Stimulated activated CD4-positive, alpha-beta T cell treated with anti-CD3 and anti-CD28 coated beads, Interleukin-2, amount 100 ng/mL, for 4 hours (primary cell): ENCODE measurements at regions not wholly inside any gene's neighbourhood (a gene's known extent, or its start where the extent isn't known, plus 50 kb on each side); places are given as distances from the start of the nearest gene placed in this dataset.
"Not testable (repeated sequence)": the region's sequence is repeated elsewhere in the genome, so short reads cannot be mapped to it uniquely, and the experiment has no call there.

Experiments used
- DNase-seq: peaks from one replicate; pipeline ENCODE4 v3.0.0-alpha.2; 2020; ENCODE audit warnings: low read depth

DNA sequence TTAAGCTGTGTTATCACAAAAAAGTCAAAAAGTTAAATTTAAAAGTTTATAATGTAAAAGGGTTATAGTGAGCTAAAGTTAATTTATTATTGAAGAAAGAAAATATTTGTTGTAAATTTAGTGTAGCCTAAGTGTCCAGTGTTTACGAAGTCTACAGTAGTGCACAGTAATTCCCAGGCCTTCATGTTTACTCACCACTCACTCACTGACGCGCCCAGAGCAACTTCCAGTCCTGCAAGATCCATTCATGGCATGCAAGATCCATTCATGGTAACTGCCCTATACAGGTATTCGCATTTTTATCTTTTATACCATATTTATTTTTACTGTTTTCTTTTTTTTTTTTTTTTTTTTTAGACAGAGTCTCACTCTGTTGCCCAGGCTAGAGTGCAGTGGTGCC lies 69.5 kb downstream of the TPRA1 start:
- no peak for DNase-seq

DNA sequence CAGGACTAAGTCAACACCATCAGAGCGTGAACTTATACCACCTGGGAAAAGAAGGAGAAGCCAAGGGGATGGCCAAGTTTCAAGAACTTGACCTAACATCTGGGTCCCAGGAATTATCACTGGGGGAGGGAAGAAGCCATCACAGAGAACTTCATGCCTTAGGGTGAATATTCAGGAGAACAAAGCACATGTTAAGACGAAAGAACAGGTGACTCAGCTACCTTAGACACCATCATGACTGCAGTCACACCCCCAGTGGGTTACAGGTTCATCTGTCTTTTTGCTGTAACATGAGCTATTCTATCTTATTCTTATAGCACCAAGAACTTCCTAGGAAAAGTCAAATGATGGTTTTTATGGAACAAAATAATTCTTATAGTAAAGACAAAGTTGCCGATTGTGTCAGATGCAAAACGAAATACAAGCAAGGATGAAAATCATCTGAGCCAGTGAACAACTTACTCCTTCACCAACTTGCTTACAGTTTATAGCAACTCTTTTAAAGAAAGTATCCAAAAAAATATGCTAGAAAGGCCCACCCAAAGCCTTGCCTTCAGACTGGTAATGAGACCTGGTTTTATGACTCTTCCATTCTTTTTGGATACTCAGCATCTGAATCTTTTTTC lies 72.0 kb downstream of the TPRA1 start:
- no peak for DNase-seq

DNA sequence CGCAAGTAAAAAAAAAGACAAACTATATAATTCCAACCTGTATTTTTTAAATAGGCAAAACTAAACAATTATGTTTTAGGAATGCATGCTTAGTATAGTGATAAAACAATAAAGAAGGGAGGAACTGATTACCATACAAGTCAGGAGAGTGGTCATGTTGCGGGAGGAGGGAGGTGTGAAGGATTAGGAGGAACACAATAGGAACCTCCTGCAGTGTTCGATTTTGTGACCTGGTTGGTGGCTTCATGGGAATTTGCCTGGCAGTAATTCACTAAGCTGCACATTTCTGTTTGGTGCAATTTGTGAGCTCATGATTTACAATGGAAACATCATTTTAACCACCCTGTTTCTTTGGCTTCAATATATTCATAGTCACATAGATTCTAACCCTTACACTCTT lies 78.3 kb downstream of the TPRA1 start:
- DNase-seq, result no peak

DNA sequence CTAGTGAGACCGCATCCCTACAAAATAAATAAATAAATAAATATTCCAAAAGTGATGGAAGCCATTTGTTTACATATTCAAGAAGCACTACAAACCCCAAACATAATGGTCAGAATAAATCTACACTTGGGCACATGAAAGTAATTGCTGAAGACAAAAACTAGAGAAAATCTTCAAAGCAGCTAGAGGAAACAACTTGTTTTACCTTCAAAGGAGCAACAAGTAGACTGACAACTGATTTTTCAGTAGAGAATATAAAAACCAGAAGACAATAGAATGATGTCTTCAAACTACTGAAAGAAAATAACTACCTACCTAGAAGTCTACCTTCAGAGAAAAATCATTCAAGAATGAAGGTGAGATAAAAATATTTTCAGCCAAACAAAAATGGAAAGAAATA lies 89.4 kb downstream of the TPRA1 start:
- DNase-seq, result no peak

DNA sequence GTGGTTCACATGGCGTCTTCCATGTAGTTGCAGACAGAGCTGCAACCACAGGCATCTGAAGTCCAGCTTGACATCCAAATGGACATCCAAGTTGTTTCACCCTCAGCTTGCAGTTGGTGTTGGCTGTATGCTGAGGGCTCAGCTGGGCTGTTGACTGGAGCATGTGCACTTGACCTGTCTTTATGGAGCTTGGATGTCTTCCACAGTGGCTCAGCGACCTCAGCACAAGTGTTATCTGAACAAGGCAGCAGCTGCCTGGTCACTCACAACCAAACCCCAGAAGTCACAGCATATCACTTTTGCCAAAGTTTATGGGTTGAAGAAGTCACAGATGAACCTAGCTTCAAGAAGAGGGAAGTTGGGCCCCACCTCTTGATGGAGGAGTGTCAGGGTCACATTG lies 92.9 kb downstream of the TPRA1 start:
- no peak for DNase-seq

DNA sequence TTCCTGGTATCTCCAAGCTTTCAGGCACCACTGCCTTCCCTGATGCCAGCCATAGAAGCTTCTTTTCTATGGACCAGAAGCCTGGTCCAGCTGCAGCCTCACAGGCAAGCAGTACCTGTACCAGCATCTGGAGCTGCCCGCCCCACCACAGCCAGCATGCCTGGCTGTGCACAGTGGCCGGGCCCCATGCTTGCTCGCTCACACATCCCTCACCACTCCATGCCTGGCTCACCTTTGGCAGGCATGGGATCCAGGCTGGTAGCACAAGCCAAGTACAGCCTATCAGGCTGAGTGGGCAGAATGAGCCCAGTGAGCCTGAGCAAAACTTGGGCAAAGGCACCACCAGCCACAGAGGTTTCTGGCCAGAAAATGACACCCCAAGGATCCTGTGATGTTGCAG lies 93.4 kb downstream of the TPRA1 start:
- no peak for DNase-seq

DNA sequence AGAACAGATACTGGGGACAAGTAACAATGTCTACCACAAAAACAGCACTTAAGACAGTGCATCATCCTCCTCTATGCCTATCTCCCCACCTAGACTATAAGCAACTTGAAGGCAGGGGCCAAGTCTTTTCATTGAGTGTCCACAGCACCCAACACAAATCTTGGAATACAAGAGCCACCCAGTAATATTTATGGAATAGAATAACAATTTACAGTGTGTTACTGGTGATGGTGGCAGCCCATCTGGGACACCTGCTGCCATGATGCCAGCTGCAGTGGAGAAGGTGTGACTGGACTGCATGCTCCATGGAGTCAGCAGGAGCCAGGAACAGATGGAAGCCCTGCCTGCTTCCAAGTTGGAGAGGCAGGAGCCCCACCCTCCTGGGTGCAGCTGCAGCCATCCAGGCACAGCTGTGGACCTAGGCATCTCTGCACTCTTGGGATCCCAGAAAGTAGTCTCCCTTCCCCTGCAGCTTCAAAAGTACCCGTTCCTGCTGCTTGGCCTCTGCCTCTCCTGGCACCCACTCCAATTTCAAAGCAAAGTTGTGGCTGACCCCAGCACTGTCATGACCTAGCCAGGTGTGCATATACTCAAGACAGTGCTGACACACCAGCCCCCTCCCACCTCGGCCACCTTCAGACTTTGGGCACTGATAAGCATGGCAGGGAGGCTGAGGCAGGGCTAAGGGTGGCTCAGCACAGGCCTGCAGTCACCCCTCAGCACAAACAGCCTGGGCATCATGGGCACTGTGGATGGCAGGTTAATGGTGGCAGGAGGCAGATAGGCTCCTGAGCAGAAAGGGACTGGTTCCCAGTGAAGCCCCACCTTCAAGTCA lies 94.5 kb downstream of the TPRA1 start:
- no peak for DNase-seq

DNA sequence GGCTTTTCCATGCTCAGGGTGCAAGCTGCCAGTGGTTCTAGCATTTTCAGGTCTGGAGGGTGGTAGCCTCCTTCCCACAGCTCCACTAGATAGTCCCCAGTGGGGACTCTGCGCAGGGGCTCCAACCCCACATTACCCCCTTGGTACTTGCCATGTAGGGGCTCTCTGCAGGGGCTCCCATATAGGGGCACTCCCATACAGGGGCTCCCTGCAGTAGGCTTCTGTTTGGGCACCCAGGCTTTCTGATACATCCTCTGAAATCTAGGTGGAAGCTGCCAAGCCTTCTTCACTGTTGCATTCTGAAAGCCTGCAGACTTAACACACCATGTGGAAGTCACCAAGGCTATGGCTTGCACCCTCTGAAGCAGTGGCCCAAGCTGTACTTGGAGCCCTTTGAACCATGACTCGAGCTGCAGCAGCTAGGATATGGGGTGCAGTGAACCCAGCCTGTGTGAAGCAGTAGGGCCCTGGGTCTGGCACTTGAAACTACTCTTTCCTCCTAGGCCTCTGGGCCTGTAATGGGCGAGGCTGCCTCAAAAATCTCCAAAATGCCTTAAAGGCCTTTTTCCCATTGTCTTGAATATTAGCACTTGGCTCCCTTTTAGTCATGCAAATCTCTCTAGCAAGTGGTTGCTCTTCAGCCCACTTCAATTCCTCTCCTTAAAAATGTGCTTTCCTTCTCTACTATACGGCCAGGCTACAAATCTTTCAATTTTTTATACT lies 96.4 kb downstream of the TPRA1 start:
- DNase-seq, result no peak

DNA sequence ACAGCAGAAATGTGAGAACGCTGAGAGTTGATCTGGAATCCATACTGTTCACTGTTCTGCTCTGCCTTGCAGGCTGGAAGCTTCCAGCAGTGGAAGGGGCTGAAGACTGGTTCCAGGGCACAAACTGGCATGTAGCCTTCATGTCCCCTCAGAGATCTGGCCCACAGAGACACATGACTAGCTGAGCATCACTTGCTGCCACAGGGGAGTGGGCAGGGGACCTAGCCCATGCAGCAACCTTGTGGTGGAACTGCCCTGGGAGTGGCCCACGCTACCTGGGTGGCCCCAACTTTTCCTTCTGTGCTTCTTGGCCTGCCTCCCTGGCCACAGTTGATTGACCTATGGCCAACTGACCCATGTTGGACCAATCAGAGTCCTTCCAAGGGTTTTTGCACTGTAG lies 98.1 kb downstream of the TPRA1 start:
- no peak for DNase-seq

DNA sequence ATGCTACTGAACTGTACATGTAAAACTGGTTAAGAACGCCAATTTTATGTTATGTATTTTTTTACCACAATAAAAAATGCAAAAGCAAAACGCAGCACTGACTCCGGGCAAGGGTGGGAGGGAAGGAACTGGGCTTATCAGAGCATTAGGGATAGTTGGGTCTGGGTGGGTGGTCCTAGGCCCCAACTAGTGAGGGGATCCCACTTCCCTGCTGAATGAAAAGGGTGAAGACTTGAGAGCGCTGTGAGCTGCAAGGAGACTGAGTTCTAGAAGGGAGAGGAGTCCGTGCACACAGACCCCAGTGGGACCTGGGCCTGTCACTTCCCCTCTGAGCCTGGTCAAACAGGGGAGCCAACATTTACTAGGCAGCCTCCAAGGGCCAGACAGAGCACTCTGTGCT lies 98.6 kb downstream of the TPRA1 start:
- DNase-seq, result no peak

DNA sequence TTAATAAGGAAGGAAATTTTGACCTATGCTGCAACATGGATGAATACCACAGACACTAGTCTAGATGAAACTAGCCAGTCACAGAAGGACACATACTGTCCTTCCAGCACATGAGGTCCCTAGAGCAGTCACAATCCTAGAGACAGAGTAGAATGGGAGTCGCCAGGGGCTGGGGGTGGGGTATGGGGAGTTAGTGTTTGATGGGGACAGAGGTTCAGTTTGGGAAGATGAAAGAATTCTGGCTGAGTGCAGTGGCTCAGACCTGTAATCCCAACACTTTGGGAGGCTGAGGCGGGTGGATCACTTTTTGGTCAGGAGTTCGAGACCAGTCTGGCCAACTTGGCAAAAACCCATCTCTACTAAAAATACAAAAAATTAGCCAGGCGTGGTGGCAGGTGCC lies 99.2 kb downstream of the TPRA1 start:
- no peak for DNase-seq

DNA sequence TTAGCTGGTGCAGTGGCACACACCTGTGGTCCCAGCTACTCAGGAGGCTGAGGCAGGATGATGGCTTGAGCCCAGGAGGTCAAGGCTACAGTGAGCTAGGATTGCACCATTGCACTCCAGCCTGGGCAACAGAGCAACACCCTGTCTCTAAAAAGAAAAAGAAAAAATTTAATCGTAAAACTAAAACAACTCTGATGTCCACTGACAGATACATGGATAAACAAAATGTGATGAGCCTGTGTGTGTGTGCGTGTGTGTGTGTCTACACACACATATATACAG lies 99.6 kb downstream of the TPRA1 start:
- DNase-seq, result not testable (repeated sequence)

DNA sequence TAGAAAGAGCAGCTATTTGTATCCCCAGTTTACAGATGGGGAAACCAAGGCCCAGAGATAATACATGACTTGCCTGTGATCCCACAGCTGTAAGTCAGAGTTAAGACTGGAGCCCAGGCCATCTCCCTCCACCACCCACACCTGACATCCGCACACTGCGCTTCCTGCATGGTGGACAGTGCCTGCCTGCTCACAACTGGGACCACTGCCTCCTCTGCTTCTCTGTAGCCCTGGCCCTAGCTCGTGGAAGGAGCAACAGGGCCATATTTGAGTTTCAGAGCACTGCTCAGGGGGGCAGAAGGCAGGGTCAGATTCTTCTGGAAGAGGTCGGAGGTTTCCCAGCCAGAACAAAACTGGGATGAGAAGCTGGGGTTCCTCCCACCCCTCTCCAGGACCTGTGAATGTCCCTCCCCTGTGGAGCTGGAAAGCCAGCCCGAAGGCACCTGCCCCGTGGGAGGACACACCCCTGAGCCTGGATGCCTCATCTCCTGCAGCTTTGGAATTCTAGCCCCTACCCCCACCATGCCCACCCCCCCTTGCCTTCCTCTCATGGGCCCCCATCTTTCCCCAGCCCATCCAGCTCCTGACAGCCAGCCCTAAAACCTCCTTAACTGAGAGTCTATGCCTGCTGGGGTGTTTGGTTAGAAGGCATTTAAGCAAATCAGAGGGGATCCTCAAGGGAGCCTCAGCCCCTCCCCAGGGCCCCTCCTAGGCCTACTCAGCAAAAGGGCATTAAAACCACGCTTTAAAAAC lies 100.1 kb downstream of the TPRA1 start:
- DNase-seq, result no peak

DNA sequence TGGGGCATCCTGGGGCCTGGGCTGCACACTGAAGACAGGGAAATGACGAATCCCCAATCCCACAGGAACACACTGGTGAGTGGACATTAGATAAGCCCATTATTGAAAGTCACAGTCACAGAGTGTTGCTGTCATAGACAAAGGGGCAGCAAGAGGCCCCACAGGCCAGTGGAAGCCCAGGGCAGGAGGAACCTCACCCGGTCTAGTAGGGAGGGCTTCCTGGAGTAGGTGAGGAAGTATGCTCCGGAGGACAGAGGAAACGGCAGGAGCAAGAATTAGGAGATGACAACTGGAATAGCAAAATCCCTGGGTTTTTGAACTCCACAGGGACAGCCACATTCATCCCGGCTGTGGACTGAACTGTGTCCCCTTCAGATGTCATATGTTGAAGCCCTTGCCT lies 101.2 kb downstream of the TPRA1 start:
- no peak for DNase-seq

DNA sequence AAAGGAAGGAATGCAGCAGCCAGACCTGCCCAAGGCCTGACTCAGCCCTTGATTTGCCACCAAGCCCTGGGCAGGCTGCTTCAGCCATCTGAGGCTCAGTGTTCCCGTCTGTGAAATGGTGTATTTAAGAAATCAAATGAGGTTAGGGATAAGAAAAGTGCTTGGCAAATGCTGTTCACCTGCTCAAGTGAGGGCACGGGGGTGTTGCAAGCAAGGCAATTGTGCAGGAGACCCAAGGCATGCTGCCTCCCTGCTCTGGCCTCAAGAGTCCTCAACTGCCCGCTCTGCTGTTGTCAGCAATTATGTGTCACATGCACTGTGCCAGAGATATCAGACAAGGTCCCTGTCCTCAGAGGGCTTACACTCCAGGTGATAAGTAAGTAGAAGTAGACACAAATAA lies 101.8 kb downstream of the TPRA1 start:
- no peak for DNase-seq

DNA sequence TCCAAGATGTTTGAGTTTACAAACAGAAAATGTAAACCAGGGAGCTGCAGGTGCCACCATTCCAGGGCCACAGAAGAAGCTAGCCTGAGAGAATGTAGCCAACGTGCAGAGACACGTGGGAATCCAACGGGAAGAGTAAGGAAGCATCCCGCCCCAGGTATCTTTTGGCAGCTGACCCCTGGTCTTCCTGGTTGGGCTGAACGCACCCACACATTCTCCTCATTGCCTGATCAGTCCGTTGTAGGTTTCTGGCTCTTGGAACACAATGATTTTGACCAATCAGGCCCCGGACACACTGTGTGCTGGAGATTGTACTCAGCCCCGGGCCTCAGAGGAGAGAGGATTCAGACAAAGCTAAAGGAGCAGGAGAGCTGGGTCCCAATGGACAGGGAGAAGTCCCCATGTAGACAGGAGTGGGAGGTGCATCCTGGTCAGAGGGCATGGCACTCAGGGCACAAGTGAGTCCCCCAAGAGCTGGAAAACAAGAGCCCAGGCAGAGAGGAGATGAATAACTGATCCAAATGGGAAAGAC lies 102.3 kb downstream of the TPRA1 start:
- no peak for DNase-seq

DNA sequence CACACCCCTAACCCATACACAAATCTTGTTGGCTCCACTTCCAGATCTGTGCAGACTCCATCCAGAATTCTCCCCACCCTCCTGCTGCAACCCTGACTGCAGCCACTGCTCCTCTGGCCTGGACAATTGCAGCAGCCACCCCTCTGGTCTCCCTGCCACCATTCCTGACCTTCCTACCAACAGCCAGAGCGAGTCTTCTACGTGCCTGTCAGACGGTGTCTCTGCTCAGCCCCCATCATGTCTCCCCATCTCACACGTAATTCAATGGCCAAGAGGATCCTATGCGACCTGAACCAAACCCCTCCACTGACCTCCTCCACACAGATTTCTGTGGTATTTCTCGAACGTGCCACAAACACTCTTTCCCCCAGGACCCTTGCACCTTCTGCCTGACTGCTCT lies 103.3 kb downstream of the TPRA1 start:
- no peak for DNase-seq

DNA sequence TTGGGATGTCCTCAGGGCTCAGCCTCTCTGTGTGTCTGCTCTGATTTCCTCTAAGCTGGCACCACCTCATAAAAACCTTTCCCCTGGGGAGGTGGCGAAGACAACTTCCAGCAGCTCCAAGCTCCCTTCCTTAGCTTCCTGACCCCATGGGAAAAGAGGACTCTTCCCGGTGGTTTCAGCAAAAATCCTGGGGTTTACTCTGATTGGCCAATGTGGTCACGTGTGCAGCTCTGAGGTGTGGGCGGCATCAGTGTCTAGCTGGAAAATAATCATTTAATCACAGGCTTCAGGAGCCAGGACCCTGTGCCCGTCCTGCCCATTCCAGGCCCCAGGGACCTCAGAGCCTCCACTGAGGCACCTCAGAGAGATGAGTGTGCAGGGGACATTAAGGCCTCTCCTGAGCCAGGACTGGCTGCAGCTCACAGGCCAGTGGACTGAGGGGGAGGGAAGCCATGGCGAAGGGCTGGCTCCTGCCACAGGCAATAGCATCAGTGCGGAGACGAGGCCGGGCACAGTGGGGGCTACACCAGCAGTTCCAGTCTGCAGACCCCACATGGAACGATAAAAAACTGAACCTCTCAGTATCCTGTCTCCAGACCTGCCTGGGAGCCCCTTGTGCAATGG lies 104.1 kb downstream of the TPRA1 start:
- DNase-seq, result no peak

DNA sequence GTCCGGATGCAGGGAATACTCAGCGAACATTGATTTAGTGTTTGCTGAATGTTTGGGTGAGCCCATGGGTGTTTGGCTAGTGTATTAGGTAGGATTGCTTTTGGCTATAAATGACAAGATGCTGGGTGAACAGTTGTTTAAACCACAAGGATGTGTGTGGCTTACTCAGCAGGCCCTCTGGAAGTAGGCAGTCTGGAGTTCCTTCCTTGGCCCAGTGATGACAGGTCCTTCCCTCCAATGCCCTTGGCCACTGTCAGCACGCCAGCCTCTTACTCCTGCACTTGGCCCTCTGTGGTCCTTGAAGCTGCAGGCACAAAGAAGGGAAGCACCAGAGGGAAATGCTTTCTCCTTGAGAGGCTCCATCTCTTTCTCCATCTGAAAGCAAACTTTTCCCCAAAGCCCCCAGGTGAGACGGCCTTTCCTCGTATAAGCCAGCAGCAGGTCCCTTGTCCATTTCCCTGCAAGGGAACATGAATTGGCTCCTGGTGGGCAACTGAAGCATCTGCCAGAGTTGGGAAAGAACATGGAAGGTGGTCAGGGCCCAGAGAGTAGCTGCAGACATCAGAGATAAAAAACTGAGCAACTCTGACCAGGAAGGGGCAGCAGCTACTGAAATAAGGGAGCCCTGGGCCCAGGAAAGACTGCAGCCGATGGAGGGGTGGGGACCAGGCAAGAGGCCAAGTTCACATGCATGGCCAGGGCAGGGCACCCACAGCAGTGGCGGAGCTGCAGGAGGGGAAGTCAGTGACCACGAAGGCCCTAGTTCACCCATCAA lies 105.0 kb downstream of the TPRA1 start:
- DNase-seq, result no peak

DNA sequence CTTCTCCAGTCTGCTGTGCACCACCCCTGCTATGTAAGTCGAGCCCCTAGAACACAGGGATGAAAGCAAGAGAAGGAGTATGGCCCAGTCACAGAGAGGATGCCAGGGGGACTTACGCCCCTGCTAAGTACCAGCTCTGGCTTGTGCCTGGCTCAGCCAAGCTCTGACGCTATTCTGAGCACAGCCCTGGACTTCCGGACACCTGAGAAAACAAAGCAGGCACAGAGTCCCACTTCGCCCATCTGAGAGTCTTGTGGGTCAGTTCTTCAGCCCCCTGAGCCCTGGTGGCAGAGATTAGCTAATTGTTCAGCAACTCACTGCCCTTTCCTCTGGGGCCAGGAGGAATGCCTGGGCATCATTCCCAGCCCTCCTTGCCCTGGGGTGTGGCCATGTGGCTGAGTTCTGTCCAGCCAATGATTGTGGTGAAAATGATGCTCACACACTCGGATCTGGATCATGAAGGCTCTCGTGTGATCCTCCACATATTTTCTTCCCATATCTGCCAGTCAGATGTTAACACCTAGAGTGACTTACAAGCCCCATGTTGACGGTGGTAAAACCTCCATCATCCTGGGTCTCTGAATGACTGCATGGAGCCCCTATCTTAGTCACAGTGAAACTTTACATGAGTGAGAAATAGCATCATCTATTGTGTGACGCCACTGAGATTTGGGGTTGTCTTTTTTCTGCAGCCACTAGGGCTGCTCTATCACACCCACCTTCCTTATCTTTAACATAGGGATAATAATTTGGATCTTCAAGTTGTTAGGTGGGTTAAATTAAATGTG lies 105.7 kb downstream of the TPRA1 start:
- no peak for DNase-seq
